ENCODE measurements at regions not wholly inside any gene's neighbourhood (a gene's known extent, or its start where the extent isn't known, plus 50 kb on each side); places are given as distances from the start of the nearest gene placed in this dataset.
"Not testable (repeated sequence)": the region's sequence is repeated elsewhere in the genome, so short reads cannot be mapped to it uniquely, and the experiment has no call there.

DNA sequence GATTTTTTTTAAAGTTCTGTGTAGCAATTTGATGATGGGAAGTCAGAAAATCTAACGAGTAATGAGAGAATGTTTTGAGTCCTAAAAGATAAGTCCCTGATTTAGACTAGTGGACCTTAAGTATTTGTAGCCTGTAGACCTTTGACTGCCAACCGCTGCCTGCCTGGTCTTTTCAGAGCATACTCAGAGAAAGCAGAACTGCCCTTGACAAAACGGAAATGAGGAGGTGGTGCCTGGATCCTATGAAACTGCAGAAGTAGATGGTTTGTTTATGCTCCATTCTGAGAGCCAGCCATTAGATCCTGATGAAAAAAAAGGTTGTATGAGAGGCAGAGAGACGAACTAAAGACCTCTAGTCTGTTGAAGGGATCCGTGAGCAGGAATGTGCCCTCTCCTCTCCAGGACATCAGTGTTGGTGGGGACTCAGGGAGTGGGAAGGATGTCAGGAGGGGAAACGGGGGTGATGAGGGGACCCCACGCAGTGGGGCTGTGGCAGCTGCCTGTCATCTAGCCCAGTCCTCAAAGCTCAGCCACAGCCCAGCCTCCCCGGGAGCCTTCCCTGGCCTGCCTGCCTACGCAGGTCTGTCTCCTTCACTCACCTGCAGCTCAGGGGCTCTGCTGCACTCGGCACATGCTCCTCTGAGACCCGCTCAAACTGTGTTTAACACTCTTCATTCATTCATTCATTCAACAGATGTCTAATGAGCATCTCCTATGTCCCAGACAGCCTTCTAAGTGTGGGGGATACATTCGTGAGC, 447.5 kb downstream of the AACS start:
- DNase-seq: no peak

- no peak for DNase-seq
Observed at GRCh38 chr12:125515887-125516286, 450.7 kb downstream of the AACS start.

DNA sequence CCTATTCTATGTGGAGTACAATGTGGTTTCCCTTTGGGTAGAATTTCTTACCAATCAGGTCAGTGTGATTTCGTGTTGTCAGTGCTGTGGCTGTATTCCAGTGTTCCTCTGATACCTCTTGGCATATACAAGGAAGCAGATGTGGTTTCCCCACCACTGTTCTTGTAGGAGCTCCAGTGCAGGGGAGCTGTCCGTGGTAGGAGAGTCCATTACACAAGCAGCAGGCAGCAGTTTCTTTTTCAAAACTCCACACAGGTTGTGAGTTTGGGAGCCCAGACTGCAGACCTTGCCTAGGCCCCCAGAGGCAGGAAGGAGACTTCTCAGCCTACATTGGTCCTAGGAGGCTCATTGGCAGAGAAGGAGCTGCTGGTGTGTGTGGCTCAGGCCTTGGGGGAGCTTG, 452.8 kb downstream of the AACS start:
- DNase-seq: no peak

GRCh38 chr12:125519026-125519651, 453.9 kb downstream of the AACS start:
- no peak for DNase-seq

GRCh38 chr12:125525879-125526278, 460.6 kb downstream of the AACS start:
- DNase-seq: no peak

- no peak for DNase-seq
Observed at GRCh38 chr12:125528281-125528680, 463.0 kb downstream of the AACS start.

DNA sequence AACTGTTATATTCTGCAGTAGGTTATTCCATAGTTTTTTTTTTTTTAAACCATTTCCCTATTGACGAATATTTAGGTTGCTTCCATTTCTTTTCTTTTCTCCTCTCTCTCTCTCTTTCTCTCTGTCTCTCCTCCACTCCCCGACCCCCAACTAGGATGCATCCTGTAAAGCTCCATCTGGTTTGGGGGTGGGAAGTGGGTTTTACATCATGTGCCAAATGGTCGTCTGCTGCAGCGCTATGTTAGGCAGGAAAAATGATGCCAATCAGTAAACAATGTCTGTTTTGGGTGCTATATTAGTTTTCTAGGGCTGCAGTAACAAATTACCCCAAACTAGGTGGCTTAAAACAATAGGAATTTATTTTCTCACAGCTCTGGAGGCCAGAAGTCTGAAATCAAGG, 465.0 kb downstream of the AACS start:
- no peak for DNase-seq

GRCh38 chr12:125530876-125531275, 465.6 kb downstream of the AACS start:
- DNase-seq: no peak

DNA sequence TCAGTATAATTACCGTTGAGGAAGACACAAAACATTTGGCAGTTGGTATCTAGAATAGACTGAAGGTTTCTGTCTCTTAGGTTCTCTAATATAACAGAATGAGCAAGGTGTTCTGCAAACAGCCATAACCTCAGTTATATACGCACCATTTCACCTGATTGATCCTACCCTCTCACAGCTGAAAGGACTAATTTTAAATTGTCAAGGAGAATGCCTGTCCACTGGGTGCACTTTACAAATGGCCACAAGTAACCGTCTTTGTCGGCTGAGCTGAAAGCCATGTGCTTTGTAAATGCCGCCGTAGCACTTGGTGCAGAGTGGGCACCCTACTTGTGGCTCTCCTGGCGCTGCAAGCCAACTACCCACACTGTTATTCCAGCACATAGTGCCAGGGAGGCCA, 466.3 kb downstream of the AACS start:
- no peak for DNase-seq

- DNase-seq: peak; percentile 67
Observed at GRCh38 chr12:125533434-125534029, 468.3 kb downstream of the AACS start.

- no peak for DNase-seq
Observed at GRCh38 chr12:125538401-125539199, 473.4 kb downstream of the AACS start.

GRCh38 chr12:125540580-125541204, 475.5 kb downstream of the AACS start:
- DNase-seq: no peak

DNA sequence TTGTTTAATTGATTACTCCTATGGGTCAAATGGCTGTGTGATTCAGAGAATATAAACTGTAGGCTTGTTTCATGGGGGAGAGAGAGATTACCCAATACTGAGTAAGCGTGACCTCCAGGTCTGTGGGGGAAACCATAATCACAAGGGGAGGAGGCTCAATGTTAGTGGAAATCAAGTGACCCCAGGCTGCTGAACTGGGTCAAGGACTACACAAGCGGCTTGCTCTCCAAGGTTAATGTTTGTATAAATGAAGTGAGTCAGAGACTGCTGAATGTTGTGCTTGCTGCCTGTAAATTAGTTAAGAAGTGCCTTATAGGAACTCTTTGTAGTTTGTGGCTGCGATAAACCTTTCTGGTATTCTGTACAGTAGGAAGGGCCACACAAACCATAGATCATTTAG, 479.7 kb downstream of the AACS start:
- DNase-seq: no peak

DNA sequence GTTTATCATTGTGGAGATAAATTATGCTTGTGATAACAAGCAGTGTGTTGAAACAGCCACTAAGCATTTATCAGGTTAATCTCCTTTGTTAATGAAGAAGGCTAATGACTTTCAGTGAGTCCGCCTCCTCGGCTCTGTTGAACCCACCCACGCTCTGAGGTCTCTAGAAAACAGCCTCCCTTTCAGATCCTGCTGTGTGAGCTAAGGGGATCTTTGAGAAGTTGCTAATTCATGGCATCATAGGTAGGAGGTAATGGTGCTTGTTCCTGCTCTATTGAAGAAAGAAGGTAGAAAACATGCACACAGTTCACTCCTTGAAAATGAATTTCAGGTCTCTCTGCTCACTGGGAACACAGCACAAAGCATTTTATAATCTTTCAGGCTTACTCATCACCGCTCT, 483.9 kb downstream of the AACS start:
- DNase-seq: no peak

DNA sequence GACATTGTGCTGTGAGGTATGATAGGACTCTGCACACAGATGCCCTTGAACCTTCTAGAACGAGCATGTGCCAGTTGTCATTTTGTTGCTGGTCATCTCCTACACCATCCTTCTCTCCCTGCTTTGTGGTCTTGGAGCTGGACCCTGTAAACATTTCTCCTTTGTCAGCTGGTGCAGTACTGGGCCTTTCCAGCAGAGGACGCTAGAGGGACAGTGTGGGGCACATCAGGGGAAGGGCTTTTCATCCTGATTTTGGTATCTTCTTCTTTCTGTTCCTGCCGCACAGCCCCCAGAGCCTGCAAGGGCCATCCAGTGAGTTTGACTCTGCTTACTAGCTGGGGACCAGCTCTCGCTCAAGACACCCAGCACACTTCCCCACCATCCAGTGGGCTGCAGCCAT, 484.6 kb downstream of the AACS start:
- DNase-seq: no peak

GRCh38 chr12:125552295-125552694, 487.1 kb downstream of the AACS start:
- DNase-seq: no peak

- DNase-seq: not testable (repeated sequence)
Observed at GRCh38 chr12:125561008-125561407, 495.8 kb downstream of the AACS start.

DNA sequence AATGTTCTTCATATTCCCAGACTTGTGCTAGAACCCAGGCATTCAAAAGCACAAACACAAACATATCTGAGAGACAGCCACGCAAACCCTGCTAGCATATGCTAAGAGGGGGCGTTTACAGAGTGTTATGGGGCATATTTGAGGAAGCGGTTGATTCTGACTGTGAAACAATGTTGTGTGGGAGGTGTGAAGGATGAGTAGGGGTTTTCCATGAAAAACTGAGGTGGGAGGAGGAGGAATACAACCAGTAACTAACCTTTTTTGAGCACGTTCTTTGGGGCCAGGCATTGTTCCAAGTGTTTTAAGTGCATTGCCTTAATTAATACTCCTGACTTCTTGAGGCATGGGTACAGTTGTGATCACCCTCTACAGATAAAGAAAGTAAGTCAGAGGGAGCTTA, 499.5 kb downstream of the AACS start:
- no peak for DNase-seq

DNA sequence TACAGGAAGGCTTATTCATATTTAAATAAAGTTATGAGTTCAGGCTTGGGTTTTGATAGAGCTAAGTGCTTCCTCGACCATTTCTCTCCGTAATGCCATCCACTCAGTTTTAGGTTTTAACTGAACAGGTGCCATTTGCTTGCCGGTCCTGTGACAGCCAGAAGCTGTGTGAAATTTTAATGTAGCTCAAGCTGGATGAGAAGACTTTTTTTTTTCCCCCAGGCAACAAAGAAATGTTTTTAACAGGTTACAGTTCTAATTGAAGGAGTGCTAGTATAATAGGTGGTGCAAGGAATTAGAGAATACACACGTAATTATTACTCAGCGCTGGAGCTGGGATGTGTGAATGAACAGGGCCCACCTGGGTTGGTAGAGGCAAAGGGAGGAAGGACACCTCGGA, 502.3 kb downstream of the AACS start:
- DNase-seq: no peak

- no peak for DNase-seq
Observed at GRCh38 chr12:125568306-125568705, 503.1 kb downstream of the AACS start.

- no peak for DNase-seq
Observed at GRCh38 chr12:125573271-125573670, 508.0 kb downstream of the AACS start.

DNA sequence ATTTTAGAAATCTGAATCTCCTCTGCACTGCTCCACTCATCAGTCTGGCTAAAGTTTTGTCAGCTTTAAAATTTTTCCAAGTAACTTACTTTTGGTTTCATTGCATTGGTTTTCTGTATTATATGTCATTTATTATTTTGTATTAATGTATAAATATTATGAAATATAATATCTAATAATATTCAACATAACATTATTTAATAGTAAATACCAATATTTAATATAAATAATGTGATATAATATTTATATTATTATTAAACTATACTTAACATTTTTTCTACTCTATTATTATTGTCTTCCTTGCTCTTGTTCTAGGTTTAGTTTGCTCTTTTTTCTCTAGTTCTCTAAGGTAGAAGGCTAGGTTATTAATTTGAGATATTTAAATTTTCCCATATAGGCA, 512.1 kb downstream of the AACS start:
- DNase-seq: no peak

- DNase-seq: no peak
Observed at GRCh38 chr12:125579916-125580315, 514.7 kb downstream of the AACS start.

All from NCI-H510A treated with DMSO at 0.1 percent for 48 hours (cell line).